ENCODE measurements at regions not wholly inside any gene's neighbourhood (a gene's known extent, or its start where the extent isn't known, plus 50 kb on each side); places are given as distances from the start of the nearest gene placed in this dataset.

- Histone ChIP-seq H2AFZ (no peak overlapping the region), H3K9me2 (ENCODE audit: insufficient read depth) (no peaks in the 10 kb centered on the region), H4K20me1 (ENCODE audit: insufficient read depth) (no peaks in the 10 kb centered on the region), H3K27ac (no peak overlapping the region), H3K9me3 (ENCODE audit: insufficient read depth, low read depth) (no peaks in the 10 kb centered on the region), H3K4me1 (replicated peaks; ENCODE audit: insufficient read depth) (no peaks in the 10 kb centered on the region), H3K27me3 (ENCODE audit: insufficient read depth, low read depth) (no peaks in the 10 kb centered on the region), H3K4me3 (no peak overlapping the region), H3F3A (ENCODE audit: insufficient read depth, low read depth) (no peaks in the 10 kb centered on the region), H3K4me2 (no peak overlapping the region), H3K36me3 (ENCODE audit: low read depth) (no peaks in the 10 kb centered on the region), H3K79me2 (ENCODE audit: low read depth) (no peaks in the 10 kb centered on the region)
- TF ChIP-seq CTCF (conservative IDR thresholded peaks at IDR 0.05) (no peak), EZH2 (IDR thresholded peaks at IDR 0.05; ENCODE audit: low read depth) (no peak)
- CTCF ChIA-PET, result no interaction called here
- POLR2A ChIA-PET (ENCODE audit: unreplicated experiment), result no interaction called here
- intact Hi-C loops (cut with micrococcal nuclease; ENCODE audit: unreplicated experiment), result no loop called here
- no peak for DNase-seq
- BruUV-seq (replicated peaks), result no TSS peak
Observed at GRCh38 chr9:11968631-11969030, 724.6 kb upstream of the TYRP1 start.

DNA sequence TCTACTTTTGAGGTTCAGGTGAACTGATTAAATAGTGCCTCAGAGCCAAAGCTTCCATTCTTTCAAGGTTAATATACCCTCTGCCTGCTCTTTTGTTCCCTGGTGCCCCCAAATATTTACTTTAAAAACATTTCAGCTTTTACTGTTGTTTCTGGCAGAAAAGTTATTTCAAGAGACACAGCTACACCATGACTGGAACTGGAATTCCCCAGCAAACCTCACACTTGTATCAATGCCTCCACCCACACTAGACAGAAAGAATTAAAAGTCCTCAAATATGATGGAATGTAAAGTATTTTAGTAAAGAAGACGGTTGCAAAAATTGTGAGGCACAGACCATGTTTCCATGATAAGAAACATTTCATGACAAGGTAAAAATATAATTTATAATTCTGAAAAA, 720.2 kb upstream of the TYRP1 start:
- Histone ChIP-seq H3K36me3 (ENCODE audit: low read depth) (no peaks in the 10 kb centered on the region), H3K9me3 (ENCODE audit: insufficient read depth, low read depth) (no peaks in the 10 kb centered on the region), H3K4me1 (replicated peaks; ENCODE audit: insufficient read depth) (no peaks in the 10 kb centered on the region), H3K79me2 (ENCODE audit: low read depth) (no peaks in the 10 kb centered on the region), H3K27me3 (ENCODE audit: insufficient read depth, low read depth) (no peaks in the 10 kb centered on the region), H3K27ac (no peak overlapping the region), H2AFZ (no peak overlapping the region), H3K4me2 (no peak overlapping the region), H3K9me2 (ENCODE audit: insufficient read depth) (no peaks in the 10 kb centered on the region), H3F3A (ENCODE audit: insufficient read depth, low read depth) (no peaks in the 10 kb centered on the region), H3K4me3 (no peak overlapping the region), H4K20me1 (ENCODE audit: insufficient read depth) (no peaks in the 10 kb centered on the region)
- TF ChIP-seq EZH2 (IDR thresholded peaks at IDR 0.05; ENCODE audit: low read depth) (no peak), CTCF (conservative IDR thresholded peaks at IDR 0.05) (no peak)
- BruUV-seq (replicated peaks), result no TSS peak
- no peak for DNase-seq
- CTCF ChIA-PET, result no interaction called here
- POLR2A ChIA-PET (ENCODE audit: unreplicated experiment), result no interaction called here
- intact Hi-C loops (cut with micrococcal nuclease; ENCODE audit: unreplicated experiment), result no loop called here

DNA sequence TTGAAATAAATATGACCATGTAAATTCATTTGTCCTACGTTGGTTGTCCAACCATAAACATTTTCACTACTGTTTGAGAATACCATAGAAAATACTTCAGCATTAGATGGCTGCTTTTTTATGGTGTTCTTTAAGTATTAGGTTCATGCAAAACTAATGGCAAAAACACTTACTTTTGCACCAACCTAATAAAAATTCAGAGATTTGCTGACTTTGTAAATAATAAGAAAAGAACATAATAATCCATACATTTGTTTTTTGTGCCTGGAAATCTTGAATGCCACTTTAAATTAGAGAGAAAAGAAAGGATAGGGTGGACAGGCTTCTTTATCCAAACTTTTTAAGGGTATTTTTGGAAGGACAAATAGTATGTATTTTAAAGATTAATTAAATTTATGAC, 719.7 kb upstream of the TYRP1 start:
- no TSS peak for BruUV-seq (replicated peaks)
- no peaks in the 10 kb centered on the region for H3K36me3 ChIP-seq (ENCODE audit: low read depth)

More for the DNA sequence above, 719.7 kb upstream of the TYRP1 start:
- TF ChIP-seq CTCF (conservative IDR thresholded peaks at IDR 0.05) (no peak), EZH2 (IDR thresholded peaks at IDR 0.05; ENCODE audit: low read depth) (no peak)
- no peaks in the 10 kb centered on the region for H3K9me2 ChIP-seq (ENCODE audit: insufficient read depth)
- no peaks in the 10 kb centered on the region for H3K79me2 ChIP-seq (ENCODE audit: low read depth)
- H3K4me2 ChIP-seq, result no peak overlapping the region
- intact Hi-C loops (cut with micrococcal nuclease; ENCODE audit: unreplicated experiment), result no loop called here
- no peaks in the 10 kb centered on the region for H3K4me1 ChIP-seq (replicated peaks; ENCODE audit: insufficient read depth)
- no peak overlapping the region for H3K27ac ChIP-seq
- no peaks in the 10 kb centered on the region for H3K9me3 ChIP-seq (ENCODE audit: insufficient read depth, low read depth)
- no peaks in the 10 kb centered on the region for H3F3A ChIP-seq (ENCODE audit: insufficient read depth, low read depth)
- no peak for DNase-seq
- H3K4me3 ChIP-seq, result no peak overlapping the region
- ChIA-PET POLR2A (ENCODE audit: unreplicated experiment) (no interaction called here), CTCF (no interaction called here)
- no peak overlapping the region for H2AFZ ChIP-seq
- no peaks in the 10 kb centered on the region for H4K20me1 ChIP-seq (ENCODE audit: insufficient read depth)
- no peaks in the 10 kb centered on the region for H3K27me3 ChIP-seq (ENCODE audit: insufficient read depth, low read depth)

Measured in PC-9 (cell line).